GM23338 (cell line): ENCODE measurements at regions not wholly inside any gene's neighbourhood (a gene's known extent, or its start where the extent isn't known, plus 50 kb on each side); places are given as distances from the start of the nearest gene placed in this dataset.

Experiments
- ATAC-seq: fragments of 200-7000 bp; cut with Tn5 transposase; 3 replicates; pipeline ENCODE4 v1.9.1; 2020
- DNase-seq: peaks from one replicate; pipeline ENCODE4 v3.0.0-alpha.2; 2015; ENCODE audit warnings: low spot score
- H2AFZ ChIP-seq: fragments of 200-600 bp; sonication (generic); 2 replicates; pipeline ENCODE4 v1.8.0; 2016; ENCODE audit warnings: antibody characterized with exemption, mild to moderate bottlenecking, moderate library complexity
- H3F3A ChIP-seq: fragments of 200-600 bp; sonication (generic); replicated peaks from 2 replicates; pipeline ENCODE4 v1.8.0; 2017; ENCODE audit warnings: antibody characterized with exemption, mixed run types, low read depth
- H3K27ac ChIP-seq: fragments of 200-600 bp; sonication (generic); 2 replicates; pipeline ENCODE4 v1.6.1; 2016; ENCODE audit warnings: low read depth
- H3K27me3 ChIP-seq: fragments of 200-600 bp; sonication (generic); 2 replicates; pipeline ENCODE4 v1.8.0; 2016; ENCODE audit warnings: mild to moderate bottlenecking, mixed run types, moderate library complexity; ENCODE audit not compliant: insufficient read depth
- H3K36me3 ChIP-seq: fragments of 200-600 bp; sonication (generic); 2 replicates; pipeline ENCODE4 v1.8.0; 2016; ENCODE audit warnings: mild to moderate bottlenecking; ENCODE audit not compliant: insufficient read depth
- H3K4me1 ChIP-seq: fragments of 200-600 bp; sonication (generic); 2 replicates; pipeline ENCODE4 v1.8.0; 2016; ENCODE audit warnings: mild to moderate bottlenecking, moderate library complexity; ENCODE audit not compliant: insufficient read depth
- H3K4me2 ChIP-seq: fragments of 200-600 bp; sonication (generic); 2 replicates; pipeline ENCODE4 v1.7.1; 2017; ENCODE audit warnings: mixed run types
- H3K4me3 ChIP-seq: fragments of 200-600 bp; sonication (generic); 2 replicates; pipeline ENCODE4 v1.6.1; 2016; ENCODE audit warnings: mixed run types
- H3K79me2 ChIP-seq: fragments of 200-600 bp; sonication (generic); replicated peaks from 2 replicates; pipeline ENCODE4 v1.8.0; 2017; ENCODE audit warnings: mild to moderate bottlenecking; ENCODE audit not compliant: insufficient read depth
- H3K9me2 ChIP-seq: fragments of 200-600 bp; sonication (generic); 2 replicates; pipeline ENCODE4 v1.8.0; 2017; ENCODE audit not compliant: insufficient read depth
- H4K20me1 ChIP-seq: fragments of 200-600 bp; sonication (generic); replicated peaks from 2 replicates; pipeline ENCODE4 v1.8.0; 2017; ENCODE audit warnings: mild to moderate bottlenecking; ENCODE audit not compliant: insufficient read depth
- H3K27ac Mint-ChIP-seq: 2 replicates; pipeline ENCODE4 v1.8.0; 2020; ENCODE audit warnings: inconsistent platforms, mild to moderate bottlenecking, moderate library complexity, mixed read lengths
- H3K27me3 Mint-ChIP-seq: 3 replicates; pipeline ENCODE4 v1.8.0; 2022; ENCODE audit warnings: low read depth, mild to moderate bottlenecking, moderate library complexity, mixed read lengths, inconsistent platforms; ENCODE audit not compliant: insufficient read depth, poor library complexity
- H3K36me3 Mint-ChIP-seq: 3 replicates; pipeline ENCODE4 v1.8.0; 2021; ENCODE audit warnings: low read depth, mild to moderate bottlenecking, inconsistent platforms, moderate library complexity, mixed read lengths
- H3K4me1 Mint-ChIP-seq: 3 replicates; pipeline ENCODE4 v1.8.0; 2020; ENCODE audit warnings: mild to moderate bottlenecking, inconsistent platforms, mixed read lengths
- H3K4me3 Mint-ChIP-seq: 3 replicates; pipeline ENCODE4 v1.8.0; 2021; ENCODE audit warnings: moderate library complexity, mild to moderate bottlenecking, inconsistent platforms, mixed read lengths
- H3K9me3 Mint-ChIP-seq: 3 replicates; pipeline ENCODE4 v1.8.0; 2020; ENCODE audit warnings: moderate library complexity, mild to moderate bottlenecking, inconsistent platforms, mixed read lengths
- CREB1 ChIP-seq: fragments of 250-450 bp; sonication (Bioruptor Pico); IDR thresholded peaks from 2 replicates; pipeline ENCODE4 v1.5.0; 2020; ENCODE audit warnings: low read depth, mild to moderate bottlenecking, moderate library complexity
- CTCF ChIP-seq, 2 experiments: fragments of 200-600 bp in 1 of 2; sonication (generic) in 1 of 2; conservative IDR thresholded peaks; 2 replicates each; pipeline versions ENCODE4 v1.5.1 to v1.6.1; 2016 to 2017; ENCODE audit warnings: antibody characterized with exemption in 2 of 2, low read depth in 2 of 2, mild to moderate bottlenecking in 2 of 2, moderate library complexity in 1 of 2
- ETS1 ChIP-seq: IDR thresholded peaks from 2 replicates; pipeline ENCODE4 v1.6.1; 2016; ENCODE audit warnings: antibody characterized with exemption
- EZH2 ChIP-seq: fragments of 200-600 bp; sonication (generic); IDR thresholded peaks from one replicate; pipeline ENCODE4 v1.8.0; 2017; ENCODE audit warnings: antibody characterized with exemption, mild to moderate bottlenecking, low read depth; ENCODE audit not compliant: unreplicated experiment
- EZH2phosphoT487 ChIP-seq: fragments of 200-600 bp; sonication (generic); IDR thresholded peaks from one replicate; pipeline ENCODE4 v1.8.1; 2018; ENCODE audit warnings: antibody characterized with exemption; ENCODE audit not compliant: unreplicated experiment
- JUNB ChIP-seq: IDR thresholded peaks from one replicate; pipeline ENCODE4 v1.6.1; 2016; ENCODE audit warnings: antibody characterized with exemption; ENCODE audit not compliant: unreplicated experiment
- NANOG ChIP-seq: IDR thresholded peaks from 2 replicates; pipeline ENCODE4 v1.6.1; 2016; ENCODE audit warnings: antibody characterized with exemption, borderline replicate concordance
- POLR2AphosphoS5 ChIP-seq: IDR thresholded peaks from 2 replicates; pipeline ENCODE4 v1.6.1; 2016; ENCODE audit warnings: antibody characterized with exemption, low read depth
- REST ChIP-seq: IDR thresholded peaks from one replicate; pipeline ENCODE4 v1.6.1; 2018; ENCODE audit warnings: antibody characterized with exemption; ENCODE audit not compliant: unreplicated experiment
- STAT1 ChIP-seq: IDR thresholded peaks from one replicate; pipeline ENCODE4 v1.6.1; 2016; ENCODE audit warnings: antibody characterized with exemption; ENCODE audit not compliant: unreplicated experiment
- ZNF114 ChIP-seq: fragments of 250-450 bp; sonication (Bioruptor Pico); IDR thresholded peaks from 2 replicates; pipeline ENCODE4 v1.5.0; 2020; ENCODE audit warnings: mild to moderate bottlenecking, moderate library complexity
- ZNF331 ChIP-seq: fragments of 250-450 bp; sonication (Bioruptor Pico); IDR thresholded peaks from 2 replicates; pipeline ENCODE4 v1.5.0; 2020; ENCODE audit warnings: low read depth, mild to moderate bottlenecking, moderate library complexity

GRCh38 chr18:26723981-26724380, 141.5 kb downstream of the AQP4 start:
- H3K36me3 Mint-ChIP-seq = no peaks in the 10 kb centered on the region

GRCh38 chr18:26722565-26722931, 143.0 kb downstream of the AQP4 start:
- H3K4me3 ChIP-seq = no peak overlapping the region
- H3K27me3 ChIP-seq = no peaks in the 10 kb centered on the region
- Mint-ChIP-seq H3K27ac (no peak overlapping the region), H3K36me3 (no peaks in the 10 kb centered on the region), H3K27me3 (peaks cover 3% of the 10 kb centered on the region), H3K9me3 (no peaks in the 10 kb centered on the region), H3K4me3 (no peak overlapping the region), H3K4me1 (peaks cover 3% of the 10 kb centered on the region; the same call in 2 of the 3 replicates)
- H3K79me2 ChIP-seq = no peaks in the 10 kb centered on the region
- H3K27ac ChIP-seq = no peak overlapping the region
- H4K20me1 ChIP-seq = no peaks in the 10 kb centered on the region
- no peak for DNase-seq
- no peak for ATAC-seq
- no peaks in the 10 kb centered on the region for H3K36me3 ChIP-seq
- no peaks in the 10 kb centered on the region for H3F3A ChIP-seq
- no peaks in the 10 kb centered on the region for H3K9me2 ChIP-seq
- H3K4me2 ChIP-seq = no peak overlapping the region
- H2AFZ ChIP-seq = no peak overlapping the region
- H3K4me1 ChIP-seq = no peaks in the 10 kb centered on the region
- no peak for TF ChIP-seq ZNF114 (CRISPR knock-in tag)
- no peak for TF ChIP-seq REST
- TF ChIP-seq EZH2phosphoT487 = no peak
- no peak for TF ChIP-seq ETS1
- no peak for TF ChIP-seq STAT1
- no peak for TF ChIP-seq NANOG
- no peak for TF ChIP-seq CTCF (conservative IDR thresholded peaks at IDR 0.05; ENCODE audit: low read depth in 2 of 2)
- no peak for TF ChIP-seq CREB1 (CRISPR knock-in tag)
- TF ChIP-seq POLR2AphosphoS5 = no peak
- TF ChIP-seq JUNB = no peak
- TF ChIP-seq ZNF331 (CRISPR knock-in tag) = no peak
- TF ChIP-seq EZH2 = no peak

More at GRCh38 chr18:26723981-26724380, 141.5 kb downstream of the AQP4 start:
- no peaks in the 10 kb centered on the region for H3F3A ChIP-seq
- H3K36me3 ChIP-seq = no peaks in the 10 kb centered on the region
- no peaks in the 10 kb centered on the region for H3K9me2 ChIP-seq
- ATAC-seq (no peak), DNase-seq (no peak)
- no peak overlapping the region for H2AFZ ChIP-seq
- Mint-ChIP-seq H3K4me1 (peaks cover 3% of the 10 kb centered on the region; the same call in 2 of the 3 replicates), H3K27me3 (peaks cover 3% of the 10 kb centered on the region), H3K4me3 (no peak overlapping the region), H3K27ac (no peak overlapping the region), H3K9me3 (no peaks in the 10 kb centered on the region)
- no peaks in the 10 kb centered on the region for H3K79me2 ChIP-seq
- H3K4me3 ChIP-seq = no peak overlapping the region
- H3K27me3 ChIP-seq = no peaks in the 10 kb centered on the region
- TF ChIP-seq POLR2AphosphoS5 = no peak
- TF ChIP-seq EZH2 = no peak
- H3K4me1 ChIP-seq = no peaks in the 10 kb centered on the region
- H3K4me2 ChIP-seq = no peak overlapping the region
- no peak overlapping the region for H3K27ac ChIP-seq
- H4K20me1 ChIP-seq = no peaks in the 10 kb centered on the region
